ENCODE measurements at regions not wholly inside any gene's neighbourhood (a gene's known extent, or its start where the extent isn't known, plus 50 kb on each side); places are given as distances from the start of the nearest gene placed in this dataset.

DNA sequence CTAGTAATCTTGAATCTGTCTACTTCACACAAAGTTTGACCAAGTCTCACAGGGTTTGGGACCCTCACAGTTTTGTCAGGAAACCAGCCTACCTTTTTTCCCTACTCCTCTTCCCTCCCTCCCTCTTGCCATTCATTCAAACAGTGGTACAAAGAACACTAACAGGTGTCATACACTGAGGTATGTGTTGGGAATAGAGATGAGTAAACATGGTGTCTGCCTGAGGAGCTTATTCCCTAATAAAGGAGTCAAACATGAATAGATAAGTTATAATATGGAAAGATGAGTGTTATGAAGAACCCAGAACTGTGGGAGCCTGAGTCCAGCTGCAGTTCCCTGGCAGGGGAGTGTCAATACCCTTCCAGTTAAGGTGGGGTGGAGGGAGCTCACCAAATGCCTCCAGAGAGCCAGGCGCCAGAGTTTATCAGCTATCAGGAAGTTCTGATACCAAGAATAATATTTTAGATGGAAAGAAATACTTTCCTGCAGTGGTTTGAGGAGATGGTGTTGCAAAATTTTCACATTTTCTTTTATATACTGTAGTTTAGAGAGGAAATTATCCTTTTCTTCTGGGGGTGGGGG lies 183.4 kb upstream of the NR3C1 start:
- Mint-ChIP-seq H3K9me3 (no peaks in the 10 kb centered on the region), H3K4me3 (peak overlapping the region; percentile 77), H3K27ac (peak overlapping the region; percentile 90 to 95)

GRCh38 chr5:143585970-143586369 lies 182.5 kb upstream of the NR3C1 start:
- Mint-ChIP-seq H3K36me3 (peaks cover 24% of the 10 kb centered on the region), H3K27ac (peak overlapping the region; percentile 90 to 95), H3K4me1 (ENCODE audit: low read depth in 2 of 2) (peaks cover 67 to 71% of the 10 kb centered on the region in 2 donors), H3K4me3 (peak overlapping the region; percentile 77), H3K27me3 (no peaks in the 10 kb centered on the region), H3K9me3 (no peaks in the 10 kb centered on the region)
- peak; percentile 67 to 71 for ATAC-seq
- no peak for DNase-seq (ENCODE audit: low spot score)

More for the DNA sequence above, 183.4 kb upstream of the NR3C1 start:
- Mint-ChIP-seq H3K4me1 (ENCODE audit: low read depth in 2 of 2) (peaks cover 58 to 64% of the 10 kb centered on the region in 2 donors), H3K27me3 (no peaks in the 10 kb centered on the region), H3K36me3 (peaks cover 24% of the 10 kb centered on the region)
- ATAC-seq (no peak), DNase-seq (ENCODE audit: low spot score) (no peak)

DNA sequence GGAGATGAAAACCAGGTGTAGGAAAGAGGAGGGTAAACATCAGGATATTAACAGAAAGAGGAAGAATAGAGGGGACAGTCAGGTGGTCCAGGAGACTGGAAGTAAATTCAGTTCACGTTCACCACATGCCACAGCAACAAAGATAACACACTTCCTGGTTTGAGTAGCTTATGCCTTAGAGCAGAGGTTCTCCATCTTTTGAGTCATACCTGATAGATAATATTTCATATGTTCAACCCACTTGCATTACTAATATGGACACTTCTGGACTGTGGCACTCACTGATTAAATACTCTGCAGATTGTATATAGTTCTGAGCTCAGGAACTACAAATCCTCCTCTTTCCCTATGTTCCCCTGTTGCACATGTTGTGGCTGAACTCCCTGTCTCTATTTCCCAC lies 179.9 kb upstream of the NR3C1 start:
- peaks cover 23% of the 10 kb centered on the region for H3K36me3 Mint-ChIP-seq
- peak overlapping the region; percentile 79 to 95 for H3K27ac Mint-ChIP-seq

DNA sequence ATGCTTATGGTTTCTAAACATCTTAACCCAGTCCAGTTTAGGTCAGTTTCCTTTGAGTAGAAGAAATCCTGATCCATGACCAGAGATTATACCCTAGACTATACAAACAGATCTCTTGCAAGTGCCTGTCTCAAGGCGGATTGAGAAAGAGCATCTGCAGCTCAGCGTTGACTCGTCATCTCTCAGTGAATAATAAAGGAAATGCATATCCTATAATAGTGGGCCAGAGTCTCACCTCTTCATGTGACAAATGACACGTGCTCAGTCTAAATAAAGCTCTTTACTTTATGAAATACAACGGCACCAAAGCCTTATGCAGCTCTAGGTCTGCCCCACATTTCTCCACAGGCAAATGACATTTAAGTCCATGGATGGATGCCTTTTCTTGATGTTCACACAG lies 179.4 kb upstream of the NR3C1 start:
- Mint-ChIP-seq H3K36me3 (peaks cover 23% of the 10 kb centered on the region), H3K4me3 (peak overlapping the region; percentile 55), H3K9me3 (peaks cover 3% of the 10 kb centered on the region), H3K4me1 (ENCODE audit: low read depth in 2 of 2) (peaks cover 55 to 59% of the 10 kb centered on the region in 2 donors), H3K27ac (peak overlapping the region; percentile 79 to 95), H3K27me3 (no peaks in the 10 kb centered on the region)
- DNase-seq (ENCODE audit: low spot score) (no peak), ATAC-seq (peak; percentile 75 to 84)

More for the DNA sequence above, 179.9 kb upstream of the NR3C1 start:
- peak; percentile 41 to 53 for ATAC-seq
- Mint-ChIP-seq H3K27me3 (no peaks in the 10 kb centered on the region), H3K9me3 (peaks cover 3% of the 10 kb centered on the region), H3K4me1 (ENCODE audit: low read depth in 2 of 2) (peaks cover 60 to 63% of the 10 kb centered on the region in 2 donors), H3K4me3 (peak overlapping the region; percentile 55)
- no peak for DNase-seq (ENCODE audit: low spot score)

GRCh38 chr5:143582176-143582575 lies 178.7 kb upstream of the NR3C1 start:
- Mint-ChIP-seq H3K27ac (peak overlapping the region; percentile 79 to 95), H3K36me3 (peaks cover 17% of the 10 kb centered on the region), H3K9me3 (peaks cover 3% of the 10 kb centered on the region), H3K27me3 (no peaks in the 10 kb centered on the region), H3K4me1 (ENCODE audit: low read depth in 2 of 2) (peaks cover 50 to 55% of the 10 kb centered on the region in 2 donors), H3K4me3 (peak overlapping the region; percentile 22)
- no peak for ATAC-seq
- no peak for DNase-seq (ENCODE audit: low spot score)

- Mint-ChIP-seq H3K9me3 (peaks cover 3% of the 10 kb centered on the region), H3K4me3 (peak overlapping the region; percentile 22), H3K36me3 (peaks cover 12% of the 10 kb centered on the region), H3K27ac (peak overlapping the region; percentile 79 to 95), H3K4me1 (ENCODE audit: low read depth in 2 of 2) (peaks cover 50 to 53% of the 10 kb centered on the region in 2 donors), H3K27me3 (no peaks in the 10 kb centered on the region)
- ATAC-seq (no peak), DNase-seq (ENCODE audit: low spot score) (no peak)
Measured at GRCh38 chr5:143581649-143582048, 178.2 kb upstream of the NR3C1 start.

DNA sequence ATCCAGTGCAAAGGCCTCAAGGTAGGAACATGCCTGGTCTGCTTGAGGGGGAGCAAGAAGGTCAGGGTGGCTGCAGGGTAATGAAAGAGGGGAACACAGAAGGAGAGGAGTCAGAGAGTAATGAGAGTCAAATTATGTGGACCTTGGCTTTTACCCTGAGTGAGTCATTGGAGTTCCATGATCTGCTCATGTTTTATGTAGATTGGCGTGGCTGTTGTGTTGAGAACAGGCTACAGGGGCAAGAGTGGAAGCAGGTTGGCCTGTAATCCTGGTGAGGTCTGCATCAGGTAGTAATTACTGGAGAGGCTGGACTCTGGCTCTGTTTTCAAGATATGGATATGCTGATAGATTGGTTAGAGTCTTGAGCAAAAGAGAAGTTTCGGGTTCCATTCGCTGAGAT lies 177.7 kb upstream of the NR3C1 start:
- peaks cover 3% of the 10 kb centered on the region for H3K9me3 Mint-ChIP-seq

DNA sequence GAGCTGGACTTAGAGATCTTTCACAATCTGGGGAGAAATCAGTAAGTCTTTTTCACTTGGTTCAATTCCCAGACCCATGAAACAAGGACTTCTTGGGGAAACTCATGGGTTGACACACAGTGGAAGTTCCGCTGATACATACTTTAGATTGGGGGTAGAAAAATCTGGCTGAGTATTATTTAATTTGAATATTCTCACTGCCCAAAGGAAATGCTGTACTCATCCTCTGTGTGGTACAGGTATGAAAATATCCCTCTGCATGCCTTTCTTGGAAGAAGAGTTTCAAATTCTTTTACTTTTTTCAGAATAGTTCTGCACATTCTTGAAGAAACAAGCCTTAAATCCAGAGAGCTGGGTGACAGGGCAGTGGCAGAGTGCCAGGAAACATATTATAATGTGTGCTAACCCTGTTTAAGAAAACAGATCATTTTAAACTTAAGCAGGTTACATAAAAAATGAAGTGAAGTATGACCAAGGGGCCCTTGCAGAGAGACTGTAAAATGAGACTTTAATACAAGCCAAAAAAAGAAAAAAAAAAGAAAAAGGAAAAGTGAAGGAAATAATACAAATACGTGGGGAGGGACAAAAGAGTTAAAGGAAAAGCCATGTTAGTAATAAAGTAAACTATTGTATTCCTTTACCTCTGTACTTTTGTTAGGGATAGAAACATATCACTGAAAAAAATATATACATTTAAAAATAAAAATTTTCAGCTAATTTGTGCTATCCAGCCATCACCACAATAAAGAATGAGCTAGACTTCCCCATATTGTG lies 173.4 kb upstream of the NR3C1 start:
- Mint-ChIP-seq H3K4me1 (ENCODE audit: low read depth in 2 of 2) (peaks cover 29 to 40% of the 10 kb centered on the region in 2 donors), H3K9me3 (peaks cover 7% of the 10 kb centered on the region), H3K36me3 (peaks cover 11% of the 10 kb centered on the region), H3K4me3 (peak overlapping the region; percentile 30), H3K27me3 (peaks cover 0 to 3% of the 10 kb centered on the region in 2 donors), H3K27ac (peak overlapping the region; percentile 13 to 95)
- ATAC-seq (peak; percentile 31 to 85), DNase-seq (ENCODE audit: low spot score) (no peak)

More for the DNA sequence above, 177.7 kb upstream of the NR3C1 start:
- ATAC-seq (no peak), DNase-seq (ENCODE audit: low spot score) (no peak)
- Mint-ChIP-seq H3K27ac (peak overlapping the region; percentile 79 to 95), H3K27me3 (no peaks in the 10 kb centered on the region), H3K36me3 (peaks cover 9% of the 10 kb centered on the region), H3K4me3 (peak overlapping the region; percentile 2), H3K4me1 (ENCODE audit: low read depth in 2 of 2) (peaks cover 46 to 54% of the 10 kb centered on the region in 2 donors)

DNA sequence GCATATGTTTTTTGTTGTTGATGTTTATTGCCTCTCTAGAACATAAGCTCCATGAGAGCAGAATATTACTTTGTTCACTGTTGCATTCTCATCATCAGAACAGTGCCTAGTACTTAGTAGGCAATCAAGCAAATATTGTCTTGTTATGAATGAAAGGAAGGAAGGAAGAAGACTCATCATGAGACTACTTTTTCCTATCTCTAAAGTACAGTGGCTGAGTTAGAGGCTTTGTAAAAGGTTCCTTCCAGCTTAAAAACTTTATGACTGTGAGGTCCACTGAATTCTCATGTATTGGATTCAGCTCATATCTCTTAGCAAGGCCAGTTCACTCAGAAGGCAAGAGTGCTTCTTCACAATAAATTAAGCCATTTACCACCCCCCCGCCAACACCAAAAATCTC lies 171.8 kb upstream of the NR3C1 start:
- Mint-ChIP-seq H3K36me3 (peaks cover 11% of the 10 kb centered on the region), H3K4me3 (peak overlapping the region; percentile 3), H3K4me1 (ENCODE audit: low read depth in 2 of 2) (peaks cover 21 to 29% of the 10 kb centered on the region in 2 donors), H3K27me3 (peaks cover 0 to 3% of the 10 kb centered on the region in 2 donors), H3K9me3 (peaks cover 7% of the 10 kb centered on the region), H3K27ac (peak overlapping the region; percentile 13 to 95)
- ATAC-seq (peak in 1 of 2 donors; percentile 54), DNase-seq (ENCODE audit: low spot score) (no peak)

- no peak for DNase-seq (ENCODE audit: low spot score)
- H3K9me3 Mint-ChIP-seq: peaks cover 4% of the 10 kb centered on the region
- H3K27me3 Mint-ChIP-seq: peaks cover 0 to 3% of the 10 kb centered on the region in 2 donors
- peaks cover 7% of the 10 kb centered on the region for H3K36me3 Mint-ChIP-seq
- ATAC-seq: no peak
- no peak overlapping the region for H3K4me3 Mint-ChIP-seq
- peaks cover 32 to 36% of the 10 kb centered on the region in 2 donors for H3K4me1 Mint-ChIP-seq (ENCODE audit: low read depth in 2 of 2)
- H3K27ac Mint-ChIP-seq: peak overlapping the region in 1 of 2 donors; percentile 95
Measured at GRCh38 chr5:143574236-143574635, 170.8 kb upstream of the NR3C1 start.

GRCh38 chr5:143573568-143574170 lies 170.2 kb upstream of the NR3C1 start:
- Mint-ChIP-seq H3K27ac (peak overlapping the region in 1 of 2 donors; percentile 95), H3K27me3 (peaks cover 0 to 3% of the 10 kb centered on the region in 2 donors), H3K36me3 (peaks cover 7% of the 10 kb centered on the region), H3K4me3 (no peak overlapping the region), H3K9me3 (peaks cover 4% of the 10 kb centered on the region), H3K4me1 (ENCODE audit: low read depth in 2 of 2) (peaks cover 37 to 40% of the 10 kb centered on the region in 2 donors)
- DNase-seq (ENCODE audit: low spot score): no peak
- no peak for ATAC-seq

- H3K4me1 Mint-ChIP-seq (ENCODE audit: low read depth in 2 of 2): peaks cover 38 to 39% of the 10 kb centered on the region in 2 donors
- H3K27ac Mint-ChIP-seq: peak overlapping the region in 1 of 2 donors; percentile 40
- peaks cover 0 to 3% of the 10 kb centered on the region in 2 donors for H3K27me3 Mint-ChIP-seq
- ATAC-seq (no peak), DNase-seq (ENCODE audit: low spot score) (no peak)
- H3K9me3 Mint-ChIP-seq: peaks cover 4% of the 10 kb centered on the region
- no peak overlapping the region for H3K4me3 Mint-ChIP-seq
- peaks cover 7% of the 10 kb centered on the region for H3K36me3 Mint-ChIP-seq
Measured at GRCh38 chr5:143572671-143573070, 169.2 kb upstream of the NR3C1 start.

DNA sequence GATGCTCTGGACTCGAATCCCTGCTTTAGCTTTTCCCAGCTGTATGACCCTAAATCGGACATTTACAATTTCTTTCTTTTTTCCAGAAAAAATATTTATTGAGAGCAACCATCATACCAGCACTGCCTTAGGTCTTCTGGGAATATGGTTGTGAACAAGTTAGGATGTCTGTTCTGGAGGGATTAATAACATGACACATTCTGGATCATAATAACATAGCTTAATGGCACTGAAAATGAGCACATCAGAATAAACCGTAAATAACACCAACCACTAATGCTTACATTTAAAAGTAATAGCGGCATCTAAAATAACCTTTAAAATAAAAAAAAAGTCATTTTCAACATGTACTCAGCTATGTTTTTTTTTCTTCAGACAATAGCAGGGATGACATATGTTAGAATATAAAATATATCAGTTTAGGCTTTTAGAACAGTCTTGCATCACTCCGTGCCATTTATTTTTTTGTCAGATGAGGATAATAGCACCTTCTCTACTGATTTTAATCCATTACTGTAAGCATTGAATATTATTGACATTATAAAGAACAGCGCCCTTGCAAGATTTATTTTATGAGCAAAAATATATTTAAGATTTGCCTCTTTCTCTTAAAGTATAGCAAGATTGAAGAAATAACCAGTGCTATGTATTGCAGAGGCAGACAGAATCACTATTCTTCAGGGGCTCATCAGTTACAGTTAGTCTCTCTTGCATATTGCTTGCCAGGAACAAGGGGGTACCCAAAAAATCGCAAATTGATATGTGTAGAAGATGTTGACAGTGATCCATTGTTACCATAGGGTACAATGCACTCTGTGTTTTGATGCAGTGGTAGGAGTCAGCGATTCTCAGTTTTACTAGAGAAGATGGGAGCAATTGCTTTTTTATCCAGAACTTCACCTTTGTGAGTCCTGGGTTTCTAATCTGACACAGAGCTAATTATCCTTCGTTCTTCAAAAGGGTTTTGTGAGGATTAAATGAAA lies 168.4 kb upstream of the NR3C1 start:
- H3K4me1 Mint-ChIP-seq (ENCODE audit: low read depth in 2 of 2): peaks cover 35 to 37% of the 10 kb centered on the region in 2 donors
- no peak overlapping the region for H3K4me3 Mint-ChIP-seq
- peaks cover 7% of the 10 kb centered on the region for H3K36me3 Mint-ChIP-seq
- no peak for ATAC-seq
- H3K27me3 Mint-ChIP-seq: peaks cover 0 to 3% of the 10 kb centered on the region in 2 donors
- no peak overlapping the region for H3K27ac Mint-ChIP-seq
- DNase-seq (ENCODE audit: low spot score): no peak
- H3K9me3 Mint-ChIP-seq: peaks cover 4% of the 10 kb centered on the region

Measured in natural killer cell treated with Interleukin-12 subunit alpha and Interleukin-12 subunit beta and Interleukin-15 and Interleukin-18, amount 100 ng/mL, for 72 hours (primary cell).